BJ (cell line): ENCODE measurements at regions not wholly inside any gene's neighbourhood (a gene's known extent, or its start where the extent isn't known, plus 50 kb on each side); places are given as distances from the start of the nearest gene placed in this dataset.

Experiments
- CTCF ChIA-PET: fragments of 350-600 bp; formaldehyde crosslinking; extraction: SDS; loops from one replicate; lab custom pipeline; 2021; ENCODE audit warnings: antibody characterized with exemption, inconsistent platforms; lab: Yijun Ruan, JAX
- POLR2A ChIA-PET: fragments of 300-600 bp; sonication (Branson Sonifier 250); formaldehyde crosslinking; extraction: SDS; loops from one replicate; lab custom pipeline; 2021; ENCODE audit warnings: antibody characterized with exemption; lab: Charles Lee
- DNase-seq: peaks from one replicate; pipeline ENCODE4 v3.0.0-alpha.2; 2011; ENCODE audit warnings: low read depth
- H3K27me3 ChIP-seq: 2 replicates; pipeline ENCODE4 v1.6.0; 2011; ENCODE audit warnings: low read length; ENCODE audit not compliant: control insufficient read depth, insufficient read depth
- H3K36me3 ChIP-seq: 2 replicates; pipeline ENCODE4 v1.5.1; 2011; ENCODE audit warnings: low read length; ENCODE audit not compliant: control insufficient read depth, insufficient read depth
- H3K4me3 ChIP-seq: 2 replicates; pipeline ENCODE4 v1.5.1; 2011; ENCODE audit warnings: low read depth, mild to moderate bottlenecking, control low read depth, low read length
- CTCF ChIP-seq: IDR thresholded peaks from 2 replicates; pipeline ENCODE4 v1.5.1; 2011; ENCODE audit warnings: low read depth, mild to moderate bottlenecking, control low read depth, inconsistent platforms, low read length, moderate library complexity; ENCODE audit not compliant: insufficient read depth

- ChIA-PET CTCF (interaction anchor here (1.6 to 1.8 kb wide), 2 partner anchors 8 to 15 kb away, joined by 4 to 5 read pairs; no protein-coding TSS in a partner anchor), POLR2A (no interaction called here)
- no peak for TF ChIP-seq CTCF
- no peak for DNase-seq
- peaks cover 2% of the 10 kb centered on the region; the same call in 1 of the 2 replicates for H3K27me3 ChIP-seq
- H3K36me3 ChIP-seq = no peaks in the 10 kb centered on the region
- H3K4me3 ChIP-seq = no peak overlapping the region
Observed at GRCh38 chr1:64335636-64336035, 132.2 kb downstream of the UBE2U start.

- no peak for DNase-seq
- Histone ChIP-seq H3K36me3 (no peaks in the 10 kb centered on the region), H3K4me3 (no peak overlapping the region), H3K27me3 (no peaks in the 10 kb centered on the region)
- ChIA-PET POLR2A (no interaction called here), CTCF (interaction anchor here (0.6 to 1.6 kb wide), 3 partner anchors 12 to 686 kb away, joined by 3 to 5 read pairs (median 5); no protein-coding TSS in a partner anchor)
- no peak for TF ChIP-seq CTCF
Observed at GRCh38 chr1:64337475-64337874, 132.5 kb upstream of the CACHD1 start.

- no peaks in the 10 kb centered on the region for H3K36me3 ChIP-seq
- CTCF ChIA-PET = interaction anchor here (0.8 to 1.1 kb wide), 2 partner anchors 12 to 17 kb away, joined by 3 to 4 read pairs; no protein-coding TSS in a partner anchor
- no peaks in the 10 kb centered on the region for H3K27me3 ChIP-seq
- POLR2A ChIA-PET = no interaction called here
- DNase-seq = no peak
- TF ChIP-seq CTCF = no peak
- H3K4me3 ChIP-seq = no peak overlapping the region
Observed at GRCh38 chr1:64337926-64338325, 132.0 kb upstream of the CACHD1 start.

GRCh38 chr1:64340361-64340760, 129.6 kb upstream of the CACHD1 start:
- TF ChIP-seq CTCF = no peak

GRCh38 chr1:64343105-64343822, 126.7 kb upstream of the CACHD1 start:
- H3K36me3 ChIP-seq = no peaks in the 10 kb centered on the region
- TF ChIP-seq CTCF = no peak
- no peak overlapping the region for H3K4me3 ChIP-seq
- POLR2A ChIA-PET = no interaction called here
- H3K27me3 ChIP-seq = no peaks in the 10 kb centered on the region
- CTCF ChIA-PET = no interaction called here
- peak; percentile 81 for DNase-seq

More at GRCh38 chr1:64340361-64340760, 129.6 kb upstream of the CACHD1 start:
- CTCF ChIA-PET = interaction anchor here (0.6 kb wide), 1 partner anchor 229 kb away, joined by 4 read pairs; no protein-coding TSS in a partner anchor
- no peak for DNase-seq
- Histone ChIP-seq H3K36me3 (no peaks in the 10 kb centered on the region), H3K27me3 (no peaks in the 10 kb centered on the region), H3K4me3 (no peak overlapping the region)
- POLR2A ChIA-PET = no interaction called here
